ENCODE measurements at regions not wholly inside any gene's neighbourhood (a gene's known extent, or its start where the extent isn't known, plus 50 kb on each side); places are given as distances from the start of the nearest gene placed in this dataset.

DNA sequence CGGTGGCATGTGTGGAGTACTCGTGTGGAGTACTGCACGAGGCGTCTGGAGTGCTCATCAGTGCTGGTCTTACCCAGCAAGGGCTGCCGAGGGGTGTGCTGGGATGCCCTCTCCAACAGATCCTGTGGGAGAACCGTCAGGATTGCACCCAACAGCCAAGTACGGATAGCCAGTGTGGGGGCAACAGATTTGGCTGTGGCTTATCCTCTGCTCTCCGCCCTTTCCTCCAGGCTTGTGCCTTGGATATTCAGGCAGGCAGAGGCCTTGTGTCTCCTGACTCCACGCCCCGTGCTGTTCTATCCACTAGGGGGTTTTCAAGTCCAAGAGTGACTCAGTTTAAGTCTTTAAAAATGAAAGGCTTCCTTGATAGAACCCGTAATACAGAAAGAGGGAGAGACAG is 321.0 kb upstream of the HS6ST1 start:
- DNase-seq (peak; percentile 27), ATAC-seq (no peak)
- no peaks in the 10 kb centered on the region for H3K9me3 ChIP-seq
- H3K27me3 ChIP-seq = no peaks in the 10 kb centered on the region
- no peaks in the 10 kb centered on the region for H3K36me3 ChIP-seq
- no peaks in the 10 kb centered on the region for H3K4me1 ChIP-seq
- TF ChIP-seq, protein P1, sequence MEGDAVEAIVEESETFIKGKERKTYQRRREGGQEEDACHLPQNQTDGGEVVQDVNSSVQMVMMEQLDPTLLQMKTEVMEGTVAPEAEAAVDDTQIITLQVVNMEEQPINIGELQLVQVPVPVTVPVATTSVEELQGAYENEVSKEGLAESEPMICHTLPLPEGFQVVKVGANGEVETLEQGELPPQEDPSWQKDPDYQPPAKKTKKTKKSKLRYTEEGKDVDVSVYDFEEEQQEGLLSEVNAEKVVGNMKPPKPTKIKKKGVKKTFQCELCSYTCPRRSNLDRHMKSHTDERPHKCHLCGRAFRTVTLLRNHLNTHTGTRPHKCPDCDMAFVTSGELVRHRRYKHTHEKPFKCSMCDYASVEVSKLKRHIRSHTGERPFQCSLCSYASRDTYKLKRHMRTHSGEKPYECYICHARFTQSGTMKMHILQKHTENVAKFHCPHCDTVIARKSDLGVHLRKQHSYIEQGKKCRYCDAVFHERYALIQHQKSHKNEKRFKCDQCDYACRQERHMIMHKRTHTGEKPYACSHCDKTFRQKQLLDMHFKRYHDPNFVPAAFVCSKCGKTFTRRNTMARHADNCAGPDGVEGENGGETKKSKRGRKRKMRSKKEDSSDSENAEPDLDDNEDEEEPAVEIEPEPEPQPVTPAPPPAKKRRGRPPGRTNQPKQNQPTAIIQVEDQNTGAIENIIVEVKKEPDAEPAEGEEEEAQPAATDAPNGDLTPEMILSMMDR (IDR thresholded peaks at IDR 0.05) = no peak
- H3K4me3 ChIP-seq = no peak overlapping the region
- intact Hi-C loops (cut with DNase I) = no loop called here
- no peak overlapping the region for H3K27ac ChIP-seq

DNA sequence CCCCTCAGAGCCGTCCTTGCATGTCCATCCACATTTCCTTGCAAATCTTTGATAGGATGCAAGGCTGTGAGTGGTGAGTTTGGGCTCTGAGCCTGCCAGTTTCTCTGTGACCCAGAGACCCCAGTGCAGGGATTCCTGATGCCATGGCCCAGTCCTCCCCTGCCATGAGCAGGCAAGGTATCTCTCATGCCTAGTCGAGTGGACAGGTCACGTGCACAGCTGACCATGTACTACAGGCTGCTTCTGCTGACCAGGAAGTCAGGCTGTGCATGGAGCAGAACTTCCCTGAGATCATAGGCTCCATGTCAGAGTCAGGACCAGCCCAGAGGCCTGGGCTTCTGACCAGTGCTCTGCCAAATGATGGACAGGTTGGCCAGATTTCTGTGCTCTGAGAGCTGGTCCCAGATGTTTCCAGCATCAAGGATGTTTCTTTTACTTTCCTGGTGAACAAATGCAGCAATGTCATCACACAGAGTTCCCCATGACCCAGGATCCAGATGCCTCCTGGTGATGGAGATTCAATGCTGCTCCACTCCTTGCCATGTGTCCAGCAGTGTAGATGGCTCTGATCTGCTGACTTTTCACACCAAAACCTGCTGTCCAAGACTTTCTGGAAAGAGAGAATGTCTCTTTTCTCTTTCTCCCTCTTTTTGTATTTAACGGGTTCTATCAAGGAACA is 321.6 kb upstream of the HS6ST1 start:
- Histone ChIP-seq H3K9me3 (no peaks in the 10 kb centered on the region), H3K27ac (no peak overlapping the region), H3K27me3 (no peaks in the 10 kb centered on the region), H3K4me1 (no peaks in the 10 kb centered on the region), H3K4me3 (no peak overlapping the region), H3K36me3 (no peaks in the 10 kb centered on the region)
- TF ChIP-seq, protein P1 (IDR thresholded peaks at IDR 0.05) = no peak
- intact Hi-C loops (cut with DNase I) = no loop called here
- ATAC-seq (no peak), DNase-seq (peak; percentile 40)

DNA sequence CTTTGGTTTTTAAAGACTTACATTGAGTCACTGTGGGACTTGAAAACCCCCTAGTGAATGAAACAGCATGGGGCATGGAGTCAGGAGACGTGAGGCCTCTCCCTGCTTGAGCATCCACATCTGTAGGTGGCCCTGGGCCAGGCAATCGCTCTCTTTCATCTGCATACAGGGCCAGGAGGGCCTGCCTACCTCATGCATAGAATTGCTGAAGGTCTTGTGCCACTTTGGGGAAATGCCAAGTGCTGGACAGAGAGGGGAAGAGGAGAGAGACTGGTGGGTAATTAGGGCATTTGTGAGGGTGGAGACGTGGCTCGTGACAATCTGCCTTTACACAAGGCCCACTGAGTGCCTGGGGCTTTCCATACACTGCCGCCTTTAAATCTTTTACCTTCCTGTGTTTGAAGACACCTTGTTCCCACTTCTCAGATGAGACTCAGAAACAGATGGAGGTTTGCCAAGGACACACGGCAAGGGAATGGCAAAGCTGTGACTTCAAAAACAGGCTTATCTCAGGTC is 322.2 kb upstream of the HS6ST1 start:
- no peaks in the 10 kb centered on the region for H3K36me3 ChIP-seq
- DNase-seq = peak; percentile 26
- no peak for ATAC-seq
- H3K27me3 ChIP-seq = no peaks in the 10 kb centered on the region
- no peaks in the 10 kb centered on the region for H3K4me1 ChIP-seq
- TF ChIP-seq, protein P1 (IDR thresholded peaks at IDR 0.05) = no peak
- no peak overlapping the region for H3K27ac ChIP-seq
- intact Hi-C loops (cut with DNase I) = no loop called here
- no peak overlapping the region for H3K4me3 ChIP-seq
- H3K9me3 ChIP-seq = no peaks in the 10 kb centered on the region

DNA sequence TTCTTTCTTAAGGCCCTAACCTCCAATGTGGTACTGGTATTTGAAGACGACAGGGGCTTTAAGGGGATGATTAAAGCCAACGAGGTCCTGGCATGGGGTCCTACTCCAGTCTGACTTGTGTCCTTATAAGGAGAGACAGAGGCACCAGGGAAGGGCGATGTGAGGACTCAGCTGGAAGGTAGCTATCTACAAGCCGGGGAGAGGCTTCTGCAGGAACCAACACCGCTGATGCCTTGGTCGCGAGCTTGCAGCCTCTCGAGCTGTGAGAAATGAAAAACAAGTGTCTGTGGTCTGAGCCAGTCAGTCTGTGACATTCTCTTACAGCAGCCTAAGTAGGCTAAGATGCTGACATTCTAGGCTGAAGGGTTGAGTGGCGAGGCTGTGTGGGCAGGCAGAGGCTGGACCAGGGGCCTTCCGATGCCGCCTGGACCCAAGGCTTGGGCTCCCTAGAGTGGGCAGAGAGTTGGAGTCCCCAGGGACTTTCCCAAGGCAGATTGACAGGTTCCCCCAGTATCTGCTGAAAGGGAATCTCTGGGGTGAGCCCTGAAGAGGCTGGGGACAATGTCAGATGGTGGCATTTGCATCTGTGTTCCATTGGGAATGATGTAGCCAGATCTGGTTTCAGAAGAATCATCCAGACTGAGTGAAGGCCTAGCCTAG is 322.9 kb upstream of the HS6ST1 start:
- DNase-seq (peak; percentile 40), ATAC-seq (no peak)
- no peak overlapping the region for H3K27ac ChIP-seq
- H3K27me3 ChIP-seq = no peaks in the 10 kb centered on the region
- H3K9me3 ChIP-seq = no peaks in the 10 kb centered on the region
- no peak overlapping the region for H3K4me3 ChIP-seq
- H3K36me3 ChIP-seq = no peaks in the 10 kb centered on the region
- TF ChIP-seq, protein P1 (IDR thresholded peaks at IDR 0.05) = no peak
- intact Hi-C loops (cut with DNase I) = no loop called here
- H3K4me1 ChIP-seq = no peaks in the 10 kb centered on the region

DNA sequence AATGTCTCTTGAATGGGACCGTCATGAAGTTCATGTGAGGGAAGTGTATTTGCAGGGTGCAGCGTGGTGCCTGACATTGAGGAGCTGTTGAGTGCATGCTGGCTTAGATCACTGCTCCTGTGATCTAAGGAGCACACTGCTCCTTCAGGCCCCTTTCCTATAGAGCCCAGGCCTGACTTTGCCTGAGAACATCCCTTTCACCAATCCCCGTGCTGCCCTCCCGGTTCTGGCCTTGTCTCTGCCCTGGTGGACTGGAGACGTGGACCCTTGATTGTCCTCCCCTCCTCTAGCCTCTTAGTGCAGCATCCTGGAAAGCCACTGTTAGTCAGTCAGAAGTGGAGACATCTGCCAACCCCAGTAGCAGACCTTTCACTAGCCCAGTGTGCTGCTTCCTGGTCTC is 323.6 kb upstream of the HS6ST1 start:
- TF ChIP-seq, protein P1 (IDR thresholded peaks at IDR 0.05) = no peak
- intact Hi-C loops (cut with DNase I) = no loop called here
- DNase-seq (peak; percentile 28), ATAC-seq (no peak)
- Histone ChIP-seq H3K9me3 (no peaks in the 10 kb centered on the region), H3K27ac (no peak overlapping the region), H3K27me3 (no peaks in the 10 kb centered on the region), H3K4me1 (no peaks in the 10 kb centered on the region), H3K36me3 (no peaks in the 10 kb centered on the region), H3K4me3 (no peak overlapping the region)
